GM12875 (cell line): ENCODE measurements at regions not wholly inside any gene's neighbourhood (a gene's known extent, or its start where the extent isn't known, plus 50 kb on each side); places are given as distances from the start of the nearest gene placed in this dataset.
A peak's percentile ranks its signal among the peaks of the same experiment; 100 is the strongest.
"Not testable (repeated sequence)": the region's sequence is repeated elsewhere in the genome, so short reads cannot be mapped to it uniquely, and the experiment has no call there.

ENCODE experiments used
- H3K4me3 ChIP-seq: one replicate; pipeline ENCODE4 v1.5.1; 2011; ENCODE audit warnings: low read depth, low read length, control low read depth
- TF ChIP-seq, protein P1 (sequence below): IDR thresholded peaks from 2 replicates; pipeline ENCODE4 v1.5.1; 2011; ENCODE audit warnings: low read depth, mild to moderate bottlenecking, control low read depth, inconsistent platforms, low read length, moderate library complexity, borderline replicate concordance; ENCODE audit not compliant: insufficient read depth

DNA sequence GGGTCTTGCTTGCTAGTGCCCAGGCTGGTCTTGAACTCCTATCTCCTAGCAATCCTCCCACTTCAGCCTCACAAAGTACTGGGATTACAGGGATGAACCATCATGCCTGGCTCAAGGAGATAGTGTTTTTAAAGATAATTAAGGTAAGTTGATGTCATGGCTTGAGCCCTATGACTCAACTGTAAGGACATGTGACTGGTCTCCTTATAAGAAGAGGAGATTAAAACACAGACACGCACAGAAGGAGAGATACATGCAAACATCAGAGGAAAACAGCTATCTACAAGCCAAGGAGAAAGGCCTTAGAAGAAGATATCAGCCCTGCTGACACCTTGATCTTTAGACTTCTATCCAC, 220.4 kb upstream of the GADL1 start:
- H3K4me3 ChIP-seq = no peak overlapping the region

DNA sequence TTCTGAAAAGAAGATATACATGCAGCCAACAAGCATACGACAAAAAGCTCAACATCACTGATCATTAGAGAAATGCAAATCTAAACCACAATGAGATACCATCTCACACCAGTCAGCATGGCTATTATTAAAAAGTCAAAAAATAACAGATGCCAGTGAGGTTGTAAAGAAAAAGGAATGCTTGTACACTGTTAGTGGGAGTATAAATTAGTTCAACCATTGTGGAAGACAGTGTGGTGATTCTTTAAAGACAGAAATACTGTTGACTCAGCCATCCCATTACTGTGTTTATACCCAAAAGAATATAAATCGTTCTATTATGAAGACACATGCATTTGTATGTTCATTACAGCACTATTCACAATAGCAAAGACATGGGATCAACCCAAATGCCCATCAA, 221.1 kb upstream of the GADL1 start:
- H3K4me3 ChIP-seq = not testable (repeated sequence)

More for the DNA sequence above, 220.4 kb upstream of the GADL1 start:
- TF ChIP-seq, protein P1, sequence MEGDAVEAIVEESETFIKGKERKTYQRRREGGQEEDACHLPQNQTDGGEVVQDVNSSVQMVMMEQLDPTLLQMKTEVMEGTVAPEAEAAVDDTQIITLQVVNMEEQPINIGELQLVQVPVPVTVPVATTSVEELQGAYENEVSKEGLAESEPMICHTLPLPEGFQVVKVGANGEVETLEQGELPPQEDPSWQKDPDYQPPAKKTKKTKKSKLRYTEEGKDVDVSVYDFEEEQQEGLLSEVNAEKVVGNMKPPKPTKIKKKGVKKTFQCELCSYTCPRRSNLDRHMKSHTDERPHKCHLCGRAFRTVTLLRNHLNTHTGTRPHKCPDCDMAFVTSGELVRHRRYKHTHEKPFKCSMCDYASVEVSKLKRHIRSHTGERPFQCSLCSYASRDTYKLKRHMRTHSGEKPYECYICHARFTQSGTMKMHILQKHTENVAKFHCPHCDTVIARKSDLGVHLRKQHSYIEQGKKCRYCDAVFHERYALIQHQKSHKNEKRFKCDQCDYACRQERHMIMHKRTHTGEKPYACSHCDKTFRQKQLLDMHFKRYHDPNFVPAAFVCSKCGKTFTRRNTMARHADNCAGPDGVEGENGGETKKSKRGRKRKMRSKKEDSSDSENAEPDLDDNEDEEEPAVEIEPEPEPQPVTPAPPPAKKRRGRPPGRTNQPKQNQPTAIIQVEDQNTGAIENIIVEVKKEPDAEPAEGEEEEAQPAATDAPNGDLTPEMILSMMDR = no peak

DNA sequence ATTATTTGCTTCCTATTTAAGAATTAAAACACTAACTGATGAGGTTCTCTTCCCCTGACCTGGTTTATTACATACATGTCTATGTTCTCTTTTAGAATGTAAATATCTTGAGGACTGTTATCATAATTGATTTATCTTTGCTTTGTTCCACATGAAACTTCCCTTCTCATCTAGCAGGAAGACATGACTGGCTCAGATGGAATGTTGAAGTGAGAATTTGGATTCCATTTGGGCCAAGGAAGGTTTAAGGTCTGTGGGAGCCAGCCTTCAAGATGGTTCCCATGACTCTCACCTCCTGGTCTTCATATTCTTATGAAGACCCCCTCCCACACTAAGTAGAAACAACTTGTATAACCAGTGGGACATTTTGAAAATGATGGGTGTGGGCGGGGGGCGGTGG, 222.2 kb upstream of the GADL1 start:
- TF ChIP-seq, protein P1 = no peak
- H3K4me3 ChIP-seq = no peak overlapping the region

DNA sequence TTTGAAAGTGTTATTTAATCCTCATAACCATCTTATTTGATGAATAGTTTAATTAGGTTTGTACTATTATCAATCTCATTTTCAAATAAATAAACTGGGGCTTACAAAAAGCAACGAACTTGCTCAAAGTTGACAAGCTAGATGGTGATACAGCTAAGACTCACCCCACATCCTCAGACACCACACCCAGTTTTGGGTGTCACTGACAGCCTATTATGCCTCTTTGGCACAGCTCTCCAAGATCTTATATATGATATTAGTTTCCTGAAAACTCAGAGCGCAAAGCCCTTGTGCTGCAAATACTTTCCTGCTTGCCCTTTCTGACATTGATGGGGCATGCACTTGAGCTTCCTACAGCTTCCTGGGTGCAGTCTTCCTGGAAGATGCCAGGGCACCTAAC, 223.4 kb upstream of the GADL1 start:
- no peak overlapping the region for H3K4me3 ChIP-seq

DNA sequence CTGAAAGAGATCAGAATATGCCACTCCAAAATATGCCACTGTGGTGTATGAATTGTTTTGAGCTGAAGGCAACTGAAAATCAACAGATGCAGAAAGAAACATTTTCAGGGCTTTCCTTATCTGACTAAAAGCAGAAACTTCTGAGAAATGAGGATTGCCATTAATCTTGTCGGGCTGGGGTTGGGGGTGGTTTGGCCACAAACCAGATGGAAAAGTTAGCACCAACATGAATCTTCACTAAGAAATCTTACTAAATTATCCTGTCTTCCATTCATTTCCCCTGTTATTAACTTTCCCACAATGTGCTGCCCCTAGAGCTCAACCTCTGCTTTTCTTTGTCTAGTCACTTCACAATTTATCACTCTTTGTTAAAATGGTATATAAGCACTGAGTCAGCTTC, 229.9 kb upstream of the GADL1 start:
- TF ChIP-seq, protein P1 = no peak
- no peak overlapping the region for H3K4me3 ChIP-seq

More for the DNA sequence above, 223.4 kb upstream of the GADL1 start:
- TF ChIP-seq, protein P1 = no peak

DNA sequence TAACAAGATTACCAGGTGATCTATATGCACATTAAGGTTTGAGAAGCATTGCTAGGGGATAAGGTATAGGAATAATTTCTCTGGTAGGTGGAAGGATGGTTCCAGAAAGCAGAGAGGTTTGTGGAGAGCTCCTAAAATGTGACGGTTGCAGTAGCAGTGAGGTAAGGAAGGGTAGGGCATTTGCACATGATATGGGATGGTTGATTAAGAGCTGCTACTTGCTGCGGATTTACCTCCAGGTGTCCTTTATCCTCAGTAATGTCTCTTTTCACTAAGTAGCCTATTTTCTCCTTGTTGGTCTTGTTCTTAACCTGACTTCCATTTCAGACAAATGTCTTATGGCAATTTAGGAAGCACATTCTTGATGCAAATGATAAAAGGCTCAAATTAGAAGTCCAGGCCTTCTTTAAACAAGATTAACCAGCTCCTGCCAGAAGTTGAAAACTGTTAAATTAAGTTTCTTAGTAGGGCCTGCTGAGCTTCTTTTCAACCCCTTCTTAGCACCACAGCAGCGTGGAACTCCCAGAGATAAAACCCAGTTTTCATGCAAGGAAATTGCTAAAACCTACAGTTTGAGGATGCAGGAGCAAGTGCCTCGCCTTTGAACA, 231.1 kb upstream of the GADL1 start:
- no peak overlapping the region for H3K4me3 ChIP-seq

DNA sequence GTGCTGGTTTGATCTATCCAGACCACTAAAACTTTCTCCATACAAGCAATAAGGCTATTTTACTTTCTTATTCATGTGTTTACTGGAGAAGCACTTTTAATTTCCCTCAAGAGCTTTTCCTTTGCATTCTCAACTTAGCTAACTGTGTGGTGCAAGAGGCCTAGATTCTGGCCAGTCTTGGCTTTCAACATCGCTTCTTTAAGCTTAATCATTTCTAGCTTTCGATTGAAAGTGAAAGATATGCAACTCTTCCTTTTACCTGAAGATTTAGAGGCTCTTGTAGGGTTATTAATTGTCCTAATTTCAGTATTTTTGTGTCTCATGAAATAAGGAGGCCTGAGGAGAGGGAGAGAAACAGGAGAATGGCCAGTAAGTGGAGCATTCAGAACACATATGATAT, 234.8 kb upstream of the GADL1 start:
- no peak overlapping the region for H3K4me3 ChIP-seq
- TF ChIP-seq, protein P1 = no peak

More for the DNA sequence above, 231.1 kb upstream of the GADL1 start:
- TF ChIP-seq, protein P1 = no peak

DNA sequence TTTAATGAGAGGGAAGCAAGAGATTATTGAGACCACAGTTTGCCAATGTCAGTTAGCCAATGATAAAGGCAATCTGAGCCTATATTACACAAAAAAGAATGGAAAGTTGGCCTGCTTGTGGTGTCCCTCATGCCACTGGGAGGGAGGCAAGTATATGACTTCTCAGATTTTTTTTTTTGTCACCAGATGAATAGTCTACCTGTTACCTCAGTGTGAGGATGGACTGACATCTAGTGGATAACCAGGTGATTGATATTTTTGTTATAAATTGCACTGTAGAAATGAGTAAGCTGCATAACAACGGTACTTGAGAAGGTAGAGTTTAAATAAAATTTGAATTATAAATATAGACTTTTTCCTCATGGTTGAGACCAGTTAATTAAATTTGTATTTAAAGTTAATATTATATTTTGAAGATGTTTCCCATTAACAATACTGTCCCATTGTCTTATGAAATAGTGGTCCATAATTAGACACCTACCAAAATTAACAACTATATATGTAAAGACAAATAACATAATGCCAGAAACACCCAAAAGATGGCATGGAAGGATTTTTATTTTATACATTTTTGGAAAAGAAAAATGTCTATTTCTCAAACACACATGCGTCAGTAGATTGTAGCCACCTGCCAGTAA, 237.8 kb upstream of the GADL1 start:
- TF ChIP-seq, protein P1 = peak; percentile 28; the same call in 1 of the 2 replicates
- H3K4me3 ChIP-seq = no peak overlapping the region
